ENCODE measurements at regions not wholly inside any gene's neighbourhood (a gene's known extent, or its start where the extent isn't known, plus 50 kb on each side); places are given as distances from the start of the nearest gene placed in this dataset.

- Histone ChIP-seq H3K27ac (no peak overlapping the region), H3K4me3 (no peak overlapping the region)
- TF ChIP-seq CTCF (IDR thresholded peaks at IDR 0.05): no peak
- no peak for DNase-seq (ENCODE audit: low spot score)
These were observed 472.0 kb downstream of the NFIB start for GRCh38 chr9:13841746-13842462.

GRCh38 chr9:13832446-13832845 lies 481.5 kb downstream of the NFIB start:
- TF ChIP-seq CTCF (IDR thresholded peaks at IDR 0.05): no peak

GRCh38 chr9:13823026-13823425 lies 490.9 kb downstream of the NFIB start:
- TF ChIP-seq CTCF (IDR thresholded peaks at IDR 0.05): no peak
- Histone ChIP-seq H3K27ac (no peak overlapping the region), H3K4me3 (no peak overlapping the region)
- DNase-seq (ENCODE audit: low spot score): no peak

More at GRCh38 chr9:13832446-13832845, 481.5 kb downstream of the NFIB start:
- no peak overlapping the region for H3K27ac ChIP-seq
- H3K4me3 ChIP-seq: no peak overlapping the region
- no peak for DNase-seq (ENCODE audit: low spot score)

- no peak for DNase-seq (ENCODE audit: low spot score)
- Histone ChIP-seq H3K27ac (no peak overlapping the region), H3K4me3 (no peak overlapping the region)
- no peak for TF ChIP-seq CTCF (IDR thresholded peaks at IDR 0.05)
These were observed 496.1 kb downstream of the NFIB start for GRCh38 chr9:13817754-13818278.

GRCh38 chr9:13816837-13817236 lies 497.1 kb downstream of the NFIB start:
- DNase-seq (ENCODE audit: low spot score): no peak
- H3K27ac ChIP-seq: no peak overlapping the region
- no peak for TF ChIP-seq CTCF (IDR thresholded peaks at IDR 0.05)
- H3K4me3 ChIP-seq: no peak overlapping the region

GRCh38 chr9:13814647-13815400 lies 499.1 kb downstream of the NFIB start:
- Histone ChIP-seq H3K4me3 (no peak overlapping the region), H3K27ac (no peak overlapping the region)
- DNase-seq (ENCODE audit: low spot score): no peak
- TF ChIP-seq CTCF (IDR thresholded peaks at IDR 0.05): no peak
